Mucosa of descending colon (tissue), 3 donors: ENCODE measurements at regions not wholly inside any gene's neighbourhood (a gene's known extent, or its start where the extent isn't known, plus 50 kb on each side); places are given as distances from the start of the nearest gene placed in this dataset.

Experiments
- ATAC-seq: fragments of 200-7000 bp; cut with Tn5 transposase; one replicate; pipeline ENCODE4 v1.9.1; 2020; ENCODE audit warnings: mild to moderate bottlenecking, moderate library complexity
- DNase-seq, 3 donors: peaks; one replicate each; pipeline ENCODE4 v3.0.0-alpha.2; 2020
- H3K36me3 ChIP-seq: fragments of 200-600 bp; one replicate; pipeline ENCODE4 v1.8.0; 2021; ENCODE audit warnings: low read depth, mild to moderate bottlenecking
- H3K4me1 ChIP-seq: fragments of 200-600 bp; one replicate; pipeline ENCODE4 v1.8.0; 2021; ENCODE audit warnings: low read depth, mild to moderate bottlenecking
- H3K4me3 ChIP-seq: fragments of 200-600 bp; one replicate; pipeline ENCODE4 v1.8.0; 2021; ENCODE audit warnings: mild to moderate bottlenecking
- H3K9me3 ChIP-seq: fragments of 200-600 bp; one replicate; pipeline ENCODE4 v1.8.0; 2021; ENCODE audit warnings: mild to moderate bottlenecking
- CTCF ChIP-seq: fragments of 200-600 bp; IDR thresholded peaks from one replicate; pipeline ENCODE4 v1.8.0; 2022; ENCODE audit warnings: antibody characterized with exemption, mild to moderate bottlenecking
- intact Hi-C, 2 donors: fragments of 100-400 bp; cut with DNase I in 1 of 2; cut with micrococcal nuclease in 1 of 2; formaldehyde crosslinking; loops; one replicate each; pipeline versions ENCODE4 v1.11.0 to v1.11.1; 2022; cut with DNase I, micrococcal nuclease
- donor health status: DM: no; HTN: no; CAD: no; lungs with moderate emphysema.
- donor health status: DM: no; HTN: no; CAD: no.
- donor health status: DM: no; HTN: yes; CAD: no.

GRCh38 chr2:217063238-217063755 lies 203.4 kb upstream of the TNP1 start:
- no peak for TF ChIP-seq CTCF
- intact Hi-C loops = loop anchor here in 1 of 2 donors (10.0 kb wide), 1 partner anchor 368 kb away; the partner anchor contains the start of gene IGFBP5
- ATAC-seq = no peak

GRCh38 chr2:217062768-217063167 lies 202.9 kb upstream of the TNP1 start:
- H3K9me3 ChIP-seq = no peaks in the 10 kb centered on the region
- no peak for TF ChIP-seq CTCF
- no peaks in the 10 kb centered on the region for H3K36me3 ChIP-seq
- H3K4me3 ChIP-seq = no peak overlapping the region
- intact Hi-C loops = loop anchor here in 1 of 2 donors (10.0 kb wide), 1 partner anchor 368 kb away; the partner anchor contains the start of gene IGFBP5
- no peak for ATAC-seq
- no peaks in the 10 kb centered on the region for H3K4me1 ChIP-seq
- no peak for DNase-seq

More at GRCh38 chr2:217063238-217063755, 203.4 kb upstream of the TNP1 start:
- H3K9me3 ChIP-seq = no peaks in the 10 kb centered on the region
- no peak for DNase-seq
- no peaks in the 10 kb centered on the region for H3K36me3 ChIP-seq
- no peaks in the 10 kb centered on the region for H3K4me1 ChIP-seq
- H3K4me3 ChIP-seq = no peak overlapping the region

GRCh38 chr2:217061916-217062505 lies 202.1 kb upstream of the TNP1 start:
- TF ChIP-seq CTCF = no peak
- Histone ChIP-seq H3K4me3 (no peak overlapping the region), H3K36me3 (no peaks in the 10 kb centered on the region), H3K4me1 (no peaks in the 10 kb centered on the region), H3K9me3 (no peaks in the 10 kb centered on the region)
- ATAC-seq = no peak
- intact Hi-C loops = loop anchor here in 1 of 2 donors (10.0 kb wide), 1 partner anchor 367 kb away; the partner anchor contains the start of gene IGFBP5
- no peak for DNase-seq

- intact Hi-C loops = loop anchor here in 1 of 2 donors (10.0 kb wide), 1 partner anchor 366 kb away; the partner anchor contains the start of gene IGFBP5
- Histone ChIP-seq H3K36me3 (no peaks in the 10 kb centered on the region), H3K9me3 (no peaks in the 10 kb centered on the region), H3K4me1 (no peaks in the 10 kb centered on the region), H3K4me3 (no peak overlapping the region)
- DNase-seq = no peak
- TF ChIP-seq CTCF = no peak
- ATAC-seq = no peak
Observed at GRCh38 chr2:217060951-217061547, 201.2 kb upstream of the TNP1 start.

GRCh38 chr2:217060516-217060915 lies 200.7 kb upstream of the TNP1 start:
- Histone ChIP-seq H3K4me3 (no peak overlapping the region), H3K36me3 (no peaks in the 10 kb centered on the region), H3K9me3 (no peaks in the 10 kb centered on the region), H3K4me1 (no peaks in the 10 kb centered on the region)
- intact Hi-C loops = loop anchor here in 1 of 2 donors (10.0 kb wide), 1 partner anchor 366 kb away; the partner anchor contains the start of gene IGFBP5
- DNase-seq (no peak), ATAC-seq (no peak)
- TF ChIP-seq CTCF = no peak
